Heart left ventricle (tissue), 13 donors: ENCODE measurements at regions not wholly inside any gene's neighbourhood (a gene's known extent, or its start where the extent isn't known, plus 50 kb on each side); places are given as distances from the start of the nearest gene placed in this dataset.

Experiments
- POLR2A ChIP-seq, 2 donors: fragments of 450-650 bp; IDR thresholded peaks; one replicate each; pipeline ENCODE4 v1.6.1; 2017; ENCODE audit warnings: antibody characterized with exemption in 2 of 2, mild to moderate bottlenecking in 2 of 2, moderate library complexity in 2 of 2
- TF ChIP-seq, protein P1 (sequence below), 12 donors: fragments of 200-600 bp; sonication (generic) in 4 of 12; IDR thresholded peaks; one replicate each; pipeline versions ENCODE4 v1.5.0 to v1.8.0; 2018 to 2022; ENCODE audit warnings: antibody characterized with exemption in 12 of 12, mild to moderate bottlenecking in 5 of 12
- donor health status: ischemic (EF 13 %, LVEDD 7.1; RV severe dilation, severe dysfunction).
- donor health status: DM: no; HTN: yes; CAD: no.
- donor health status: DM: no; HTN: no; CAD: no.
- donor health status: ischemic (EF 25% LVEDD 6.9; RV normal size, moderate dysfunction).
- donor health status: ischemic (EF 25% LVEDD 5.7; RV mildly dilated, moderate dysfunction).
- donor health status: ischemic (EF 35%, LVEDD 5.7; RV mildly dilated, moderate dysfunction).
- donor health status: nonischemic (EF 11% LVEDD 7.7; RV severe dilation, severe dysfunction).
- donor health status: DM: yes; HTN: yes; CAD: no.
- donor health status: PGD.
- donor health status: ischemic (EF 29% LVEDD 5.4; RV normal size, mild dysfunction).
- donor health status: nonischemic (EF 23%, LVEDD 6.1; RV moderate dilation, normal function).

DNA sequence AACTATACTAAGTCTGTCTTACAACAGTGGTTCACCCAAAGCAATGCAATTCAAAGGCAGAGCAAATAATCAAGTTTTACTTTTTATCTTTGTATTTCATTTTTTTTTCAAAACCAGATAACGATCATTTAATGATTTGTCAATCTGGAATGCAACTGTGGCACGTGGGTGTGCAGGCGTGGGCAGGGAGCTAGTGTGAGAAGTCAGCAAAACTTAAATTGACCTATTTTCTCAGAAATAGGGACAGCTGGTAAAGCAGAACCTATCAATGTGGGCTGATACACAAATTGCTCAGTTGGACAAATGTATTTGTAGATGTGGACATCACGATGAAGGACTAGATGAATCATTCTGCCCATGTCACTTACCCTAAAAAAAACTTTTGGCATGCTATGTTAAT lies 105.6 kb downstream of the CBLL2 start:
- no peak for TF ChIP-seq POLR2A (IDR thresholded peaks at IDR 0.05)
- TF ChIP-seq, protein P1, sequence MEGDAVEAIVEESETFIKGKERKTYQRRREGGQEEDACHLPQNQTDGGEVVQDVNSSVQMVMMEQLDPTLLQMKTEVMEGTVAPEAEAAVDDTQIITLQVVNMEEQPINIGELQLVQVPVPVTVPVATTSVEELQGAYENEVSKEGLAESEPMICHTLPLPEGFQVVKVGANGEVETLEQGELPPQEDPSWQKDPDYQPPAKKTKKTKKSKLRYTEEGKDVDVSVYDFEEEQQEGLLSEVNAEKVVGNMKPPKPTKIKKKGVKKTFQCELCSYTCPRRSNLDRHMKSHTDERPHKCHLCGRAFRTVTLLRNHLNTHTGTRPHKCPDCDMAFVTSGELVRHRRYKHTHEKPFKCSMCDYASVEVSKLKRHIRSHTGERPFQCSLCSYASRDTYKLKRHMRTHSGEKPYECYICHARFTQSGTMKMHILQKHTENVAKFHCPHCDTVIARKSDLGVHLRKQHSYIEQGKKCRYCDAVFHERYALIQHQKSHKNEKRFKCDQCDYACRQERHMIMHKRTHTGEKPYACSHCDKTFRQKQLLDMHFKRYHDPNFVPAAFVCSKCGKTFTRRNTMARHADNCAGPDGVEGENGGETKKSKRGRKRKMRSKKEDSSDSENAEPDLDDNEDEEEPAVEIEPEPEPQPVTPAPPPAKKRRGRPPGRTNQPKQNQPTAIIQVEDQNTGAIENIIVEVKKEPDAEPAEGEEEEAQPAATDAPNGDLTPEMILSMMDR (IDR thresholded peaks at IDR 0.05), result no peak
